ENCODE measurements at regions not wholly inside any gene's neighbourhood (a gene's known extent, or its start where the extent isn't known, plus 50 kb on each side); places are given as distances from the start of the nearest gene placed in this dataset.
"Not testable (repeated sequence)": the region's sequence is repeated elsewhere in the genome, so short reads cannot be mapped to it uniquely, and the experiment has no call there.

- no peak for FAIRE-seq
- no peak for DNase-seq (ENCODE audit: insufficient read length, low spot score)
Observed at GRCh38 chr5:111820072-111820471, 63.1 kb upstream of the NREP start.

GRCh38 chr5:111819028-111819427 is 62.0 kb upstream of the NREP start:
- not testable (repeated sequence) for FAIRE-seq; DNase-seq (ENCODE audit: insufficient read length, low spot score)

More at GRCh38 chr5:111820072-111820471, 63.1 kb upstream of the NREP start:
- peak; percentile 19 for TF ChIP-seq CTCF (IDR thresholded peaks at IDR 0.05; ENCODE audit: insufficient read depth, missing control alignments)

GRCh38 chr5:111813537-111813936 is 56.5 kb upstream of the NREP start:
- FAIRE-seq (no peak), DNase-seq (ENCODE audit: insufficient read length, low spot score) (no peak)
- no peak for TF ChIP-seq CTCF (IDR thresholded peaks at IDR 0.05; ENCODE audit: insufficient read depth, missing control alignments)

GRCh38 chr5:111810112-111810511 is 53.1 kb upstream of the NREP start:
- no peak for TF ChIP-seq CTCF (IDR thresholded peaks at IDR 0.05; ENCODE audit: insufficient read depth, missing control alignments)
- DNase-seq (ENCODE audit: insufficient read length, low spot score) (no peak), FAIRE-seq (no peak)
